H7 (cell line): ENCODE measurements at regions not wholly inside any gene's neighbourhood (a gene's known extent, or its start where the extent isn't known, plus 50 kb on each side); places are given as distances from the start of the nearest gene placed in this dataset.
"Not testable (repeated sequence)": the region's sequence is repeated elsewhere in the genome, so short reads cannot be mapped to it uniquely, and the experiment has no call there.

Experiments
- DNase-seq: peaks from one replicate; pipeline ENCODE4 v3.0.0; 2012
- H3K27me3 ChIP-seq: 2 replicates; pipeline ENCODE4 v1.6.0; 2011; ENCODE audit warnings: mild to moderate bottlenecking, low read length; ENCODE audit not compliant: control insufficient read depth, insufficient read depth
- H3K36me3 ChIP-seq: replicated peaks from 2 replicates; pipeline ENCODE4 v1.5.1; 2011; ENCODE audit warnings: low read length; ENCODE audit not compliant: control insufficient read depth, insufficient read depth
- H3K4me3 ChIP-seq: 2 replicates; pipeline ENCODE4 v1.5.1; 2011; ENCODE audit warnings: low read depth, mild to moderate bottlenecking, control low read depth, low read length, moderate library complexity; ENCODE audit not compliant: insufficient read depth

DNA sequence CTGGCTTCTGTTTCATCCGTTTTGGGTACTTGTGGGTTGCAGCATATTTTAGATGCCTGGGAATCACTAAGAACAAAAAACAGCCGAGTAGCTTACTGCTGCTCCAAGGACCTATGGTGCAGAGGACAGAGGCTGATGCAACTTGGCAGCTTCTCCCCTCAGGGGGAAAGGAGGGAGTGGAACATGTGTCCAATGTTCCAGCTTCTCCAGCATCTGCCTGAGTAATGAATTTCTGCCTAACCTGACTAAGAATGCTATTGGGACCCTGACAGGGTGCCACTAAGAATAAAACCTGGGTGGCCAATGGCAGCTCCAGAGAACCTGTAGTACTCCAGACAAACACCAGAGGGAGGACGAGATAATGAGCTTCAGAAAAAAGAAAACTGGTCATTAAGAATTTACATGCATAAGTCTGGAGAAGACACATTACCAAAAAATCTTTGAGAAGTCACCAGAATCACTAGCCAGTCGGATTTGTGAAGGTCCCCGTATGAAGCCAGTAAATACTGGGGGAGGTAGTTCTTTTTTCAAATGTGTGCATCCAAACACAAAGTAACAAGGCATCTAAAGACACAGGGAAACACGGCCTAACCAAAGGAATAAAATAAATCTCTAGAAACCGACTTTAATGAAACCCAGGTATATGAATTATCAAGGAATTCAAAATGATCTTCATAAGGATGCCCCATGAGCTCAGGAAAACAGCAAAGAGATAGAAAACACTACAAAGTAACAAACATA is 293.5 kb downstream of the HINT1 start:
- Histone ChIP-seq H3K36me3 (no peaks in the 10 kb centered on the region), H3K27me3 (no peaks in the 10 kb centered on the region), H3K4me3 (no peak overlapping the region)
- peak; percentile 48 for DNase-seq

DNA sequence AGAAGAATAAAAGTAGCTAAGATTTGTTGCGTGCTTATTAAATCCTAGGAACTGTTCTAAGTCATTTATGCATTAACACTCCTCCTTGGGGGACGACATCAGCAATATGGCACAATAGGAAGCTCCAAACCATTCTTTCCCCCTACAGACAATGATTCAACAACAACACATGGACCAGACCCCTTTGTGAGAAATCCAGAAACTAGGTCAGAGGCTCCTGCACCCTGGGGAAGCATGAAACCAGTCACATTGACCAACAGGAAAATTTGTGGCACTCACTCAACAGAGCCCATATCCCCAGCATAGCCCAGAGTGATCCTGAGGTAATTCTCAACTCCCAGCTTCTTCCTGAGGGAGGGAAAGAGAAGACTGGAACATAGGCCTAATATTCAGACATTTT is 294.4 kb downstream of the HINT1 start:
- Histone ChIP-seq H3K4me3 (no peak overlapping the region), H3K36me3 (no peaks in the 10 kb centered on the region), H3K27me3 (no peaks in the 10 kb centered on the region)
- no peak for DNase-seq

DNA sequence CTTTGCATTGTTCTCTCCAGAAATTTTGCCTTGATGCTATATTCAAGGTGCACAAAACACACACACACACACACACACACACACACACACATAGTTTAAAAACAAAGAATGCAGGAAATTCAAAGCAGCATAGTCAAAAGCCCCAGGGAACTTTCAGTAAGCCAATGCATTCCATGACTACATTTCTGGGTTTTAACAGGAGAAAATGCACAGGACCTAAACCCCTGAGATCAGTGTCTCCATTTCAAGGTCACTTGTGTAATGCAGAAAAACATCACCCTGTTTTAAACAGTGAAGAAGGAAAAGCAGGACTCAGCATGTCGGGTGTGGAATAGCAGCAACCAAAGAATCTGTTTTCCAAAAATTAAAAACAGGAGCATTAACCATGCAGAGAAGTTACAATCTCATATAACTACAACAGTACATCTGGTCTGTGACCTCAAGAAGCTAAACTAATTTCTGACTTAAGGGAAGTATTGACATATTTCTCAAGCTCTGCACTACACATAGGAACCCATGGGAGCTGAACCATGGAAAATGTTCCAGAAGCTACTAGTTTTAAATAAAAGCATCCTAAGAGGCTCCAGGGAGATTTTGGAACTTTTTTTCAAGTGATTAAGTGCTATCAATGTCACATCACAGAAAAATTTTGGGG is 296.7 kb downstream of the HINT1 start:
- no peak overlapping the region for H3K4me3 ChIP-seq
- H3K27me3 ChIP-seq: no peaks in the 10 kb centered on the region
- no peak for DNase-seq
- no peaks in the 10 kb centered on the region for H3K36me3 ChIP-seq

DNA sequence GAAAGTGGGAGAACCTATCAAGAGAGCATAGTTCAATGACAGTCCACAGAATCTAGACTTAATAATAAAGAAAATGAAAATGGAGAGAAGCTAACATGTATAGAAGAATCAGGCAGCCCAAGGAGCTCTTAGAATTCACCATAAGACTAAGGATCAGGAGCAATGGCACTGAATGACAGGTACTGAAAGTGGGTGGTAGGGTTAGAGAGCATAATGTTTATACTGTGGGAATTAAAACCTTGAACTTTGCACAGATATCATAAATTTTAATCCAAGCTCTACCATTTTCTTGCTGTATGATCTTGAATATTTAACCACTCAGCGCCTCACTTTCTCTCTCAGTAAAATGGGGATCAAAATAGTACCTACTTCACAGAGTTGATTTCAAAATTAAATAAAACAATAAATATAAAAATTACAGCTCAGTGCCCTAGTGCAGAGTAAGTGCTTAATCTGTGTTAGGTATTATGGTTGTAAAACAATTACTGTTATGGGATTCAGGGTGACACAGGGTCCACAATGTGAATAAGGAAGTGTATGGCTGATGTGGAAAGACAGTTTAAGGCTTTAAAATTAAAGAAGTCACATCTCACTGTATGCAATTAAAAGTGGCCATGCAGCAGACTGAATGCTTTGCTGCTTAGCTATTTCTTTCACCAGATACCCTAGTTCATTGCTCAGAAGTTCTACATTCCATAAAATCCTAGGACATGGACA is 319.8 kb downstream of the HINT1 start:
- H3K4me3 ChIP-seq: no peak overlapping the region
- no peaks in the 10 kb centered on the region for H3K27me3 ChIP-seq
- no peak for DNase-seq
- H3K36me3 ChIP-seq: no peaks in the 10 kb centered on the region

DNA sequence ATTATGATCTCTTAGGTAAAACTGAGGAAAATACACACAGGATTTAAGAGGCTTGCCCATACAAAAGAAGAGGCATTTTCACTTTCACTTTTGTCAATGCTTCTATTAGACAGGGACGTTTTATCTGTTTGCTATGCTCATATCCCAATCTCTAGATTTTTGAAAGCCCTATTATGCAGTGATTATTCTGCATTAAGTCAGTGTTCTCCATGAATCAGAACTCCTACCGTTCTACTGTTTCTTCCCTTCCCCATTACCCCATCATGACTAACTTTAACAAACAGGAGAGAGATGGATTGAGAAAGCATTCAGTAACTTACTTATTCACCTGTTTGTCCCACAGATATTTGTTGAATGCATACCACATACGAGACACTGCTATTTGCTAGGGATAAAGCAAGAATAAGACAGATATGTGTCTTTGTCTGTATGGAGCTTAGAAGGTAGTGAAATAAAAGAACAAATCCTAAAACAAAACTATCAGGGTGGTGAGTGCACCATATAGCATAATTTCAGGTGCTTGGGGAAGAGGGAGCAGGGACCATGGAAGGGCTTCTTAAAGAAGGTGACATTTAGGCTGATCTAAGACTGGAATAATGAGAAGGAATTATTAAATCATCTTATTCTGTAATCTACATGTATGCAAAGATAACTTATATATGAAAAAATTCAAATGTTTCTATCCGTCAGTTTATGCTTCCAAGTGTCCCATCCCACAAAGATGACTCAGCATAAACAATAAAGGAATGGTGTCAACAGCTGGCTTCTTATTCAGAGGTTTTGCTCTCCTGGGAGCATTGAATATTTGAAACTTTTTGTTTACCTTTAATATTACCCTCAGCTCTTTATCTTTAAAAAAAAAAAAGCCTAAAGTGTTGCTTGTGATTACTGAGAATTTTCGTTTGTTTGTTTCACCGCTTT is 328.1 kb downstream of the HINT1 start:
- no peak for DNase-seq
- no peaks in the 10 kb centered on the region for H3K36me3 ChIP-seq
- H3K4me3 ChIP-seq: no peak overlapping the region
- H3K27me3 ChIP-seq: no peaks in the 10 kb centered on the region

DNA sequence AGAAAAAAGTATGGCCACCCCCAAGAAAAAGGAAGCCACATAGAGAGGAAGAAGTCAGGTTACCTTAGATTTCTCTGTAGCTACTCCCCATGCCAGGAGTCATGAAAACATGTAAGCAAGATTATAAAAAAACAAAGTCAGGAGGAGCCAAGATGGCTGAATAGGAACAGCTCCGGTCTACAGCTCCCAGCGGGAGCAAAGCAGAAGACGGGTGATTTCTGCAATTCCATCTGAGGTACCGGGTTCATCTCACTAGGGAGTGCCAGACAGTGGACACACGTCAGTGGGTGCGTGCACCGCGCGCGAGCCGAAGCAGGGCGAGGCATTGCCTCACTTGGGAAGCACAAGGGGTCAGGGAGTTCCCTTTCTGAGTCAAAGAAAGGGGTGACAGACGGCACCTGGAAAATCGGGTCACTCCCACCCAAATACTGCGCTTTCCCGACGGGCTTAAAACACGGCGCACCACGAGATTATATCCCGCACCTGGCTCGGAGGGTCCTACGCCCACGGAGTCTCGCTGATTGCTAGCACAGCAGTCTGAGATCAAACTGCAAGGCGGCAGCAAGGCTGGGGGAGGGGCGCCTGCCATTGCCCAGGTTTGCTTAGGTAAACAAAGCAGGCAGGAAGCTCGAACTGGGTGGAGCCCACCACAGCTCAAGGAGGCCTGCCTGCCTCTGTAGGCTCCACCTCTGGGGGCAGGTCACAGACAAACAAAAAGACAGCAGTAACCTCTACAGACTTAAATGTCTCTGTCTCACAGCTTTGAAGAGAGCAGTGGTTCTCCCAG is 347.3 kb downstream of the HINT1 start:
- DNase-seq, H3K27me3 ChIP-seq, H3K36me3 ChIP-seq: not testable (repeated sequence)
- peak overlapping the region; percentile 14; the same call in 1 of the 2 replicates for H3K4me3 ChIP-seq

DNA sequence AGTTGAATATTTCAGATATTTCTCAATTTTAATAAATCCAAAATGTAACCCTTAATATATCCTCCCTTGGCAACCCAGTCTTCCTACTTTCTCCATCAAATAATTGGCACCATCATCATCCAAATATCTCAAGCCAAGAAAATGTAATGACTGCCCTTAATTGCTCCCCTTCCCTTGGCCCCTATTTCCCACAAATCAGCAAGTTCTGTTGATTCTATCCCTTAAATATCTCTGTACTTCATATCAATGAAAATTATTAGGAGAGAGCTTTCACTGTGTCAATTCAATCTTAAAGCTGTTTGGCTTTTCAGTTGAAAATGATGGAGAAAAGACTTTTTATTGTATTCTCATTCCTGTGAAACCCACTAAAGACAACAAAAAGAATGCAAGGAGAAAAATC is 349.8 kb downstream of the HINT1 start:
- Histone ChIP-seq H3K36me3 (no peaks in the 10 kb centered on the region), H3K27me3 (no peaks in the 10 kb centered on the region), H3K4me3 (no peak overlapping the region)
- DNase-seq: no peak

DNA sequence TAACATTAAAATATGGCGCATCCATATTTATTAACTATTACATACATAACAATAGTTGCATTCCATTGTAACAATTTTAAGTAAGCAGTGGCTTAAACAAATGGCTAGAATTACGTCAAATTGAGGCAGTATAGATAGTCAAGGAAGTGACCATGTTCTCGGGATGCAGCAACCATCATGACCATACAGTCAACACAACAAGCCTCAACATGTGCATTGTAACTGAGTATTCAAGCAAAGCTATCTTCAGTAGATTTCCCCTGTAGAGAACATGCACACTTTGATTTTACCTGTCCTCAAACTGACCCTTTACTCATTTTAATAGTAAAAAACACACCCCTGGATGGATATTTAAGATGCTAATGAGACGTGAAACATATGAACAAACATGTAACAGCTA is 356.4 kb downstream of the HINT1 start:
- no peak for DNase-seq
- Histone ChIP-seq H3K27me3 (no peaks in the 10 kb centered on the region), H3K4me3 (no peak overlapping the region), H3K36me3 (no peaks in the 10 kb centered on the region)

DNA sequence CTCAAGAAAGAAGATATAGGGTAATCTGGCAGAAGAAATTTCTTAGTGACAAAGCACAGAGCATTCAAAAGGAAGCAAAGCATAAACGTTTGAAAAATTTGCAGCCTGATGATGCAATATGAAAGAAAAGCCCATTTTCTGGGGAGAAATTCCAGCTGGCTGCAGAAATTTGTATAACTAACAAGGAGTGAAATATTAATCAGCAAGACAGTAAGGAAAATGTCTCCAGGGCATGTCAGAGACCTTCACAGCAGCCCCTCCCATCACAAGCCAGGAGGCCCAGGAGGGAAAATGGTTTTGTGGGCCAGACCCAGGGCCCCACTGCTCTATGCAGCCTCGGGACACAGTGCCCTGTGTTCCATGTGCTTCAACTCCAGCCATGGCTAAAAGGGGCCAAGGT is 359.4 kb downstream of the HINT1 start:
- DNase-seq: no peak
- Histone ChIP-seq H3K4me3 (no peak overlapping the region), H3K36me3 (no peaks in the 10 kb centered on the region), H3K27me3 (no peaks in the 10 kb centered on the region)

DNA sequence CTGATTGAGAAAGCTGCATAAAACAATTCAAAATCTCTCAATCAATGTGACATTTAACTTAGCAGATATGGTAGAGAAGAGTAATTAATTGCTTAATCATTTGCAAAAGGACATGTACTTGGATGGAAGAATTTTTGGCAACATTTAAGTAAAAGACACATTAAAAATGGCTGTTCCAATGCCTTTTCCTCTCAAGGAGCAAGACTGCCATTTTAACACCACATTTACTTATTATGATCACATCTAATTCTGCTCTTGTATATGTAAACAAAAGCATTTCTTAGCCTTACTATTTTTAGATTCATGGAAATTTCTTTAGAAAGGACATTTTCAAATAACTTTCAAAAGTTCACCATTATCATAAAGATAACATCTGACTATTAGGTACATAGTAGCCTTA is 360.0 kb downstream of the HINT1 start:
- no peak for DNase-seq
- Histone ChIP-seq H3K27me3 (no peaks in the 10 kb centered on the region), H3K36me3 (no peaks in the 10 kb centered on the region), H3K4me3 (no peak overlapping the region)

DNA sequence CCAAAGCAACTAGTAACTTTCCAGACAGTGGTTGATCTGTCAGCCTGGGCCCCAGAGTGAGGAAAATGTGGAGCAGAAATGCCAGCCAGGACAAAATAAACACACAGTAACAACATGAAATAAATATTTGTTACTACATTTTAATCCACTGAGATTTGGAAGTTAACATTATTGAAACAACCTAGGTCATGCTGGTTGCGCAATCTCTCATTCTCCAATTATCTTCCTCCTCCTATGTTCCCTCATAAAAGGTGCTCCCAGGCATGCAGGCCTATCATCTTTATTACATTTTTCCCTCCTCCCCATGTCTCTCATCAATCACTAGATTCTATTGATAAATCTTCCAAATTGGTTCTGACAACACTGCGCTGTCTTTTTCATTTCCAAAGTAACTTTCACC is 363.1 kb downstream of the HINT1 start:
- no peak for DNase-seq
- Histone ChIP-seq H3K36me3 (no peaks in the 10 kb centered on the region), H3K4me3 (no peak overlapping the region), H3K27me3 (no peaks in the 10 kb centered on the region)

DNA sequence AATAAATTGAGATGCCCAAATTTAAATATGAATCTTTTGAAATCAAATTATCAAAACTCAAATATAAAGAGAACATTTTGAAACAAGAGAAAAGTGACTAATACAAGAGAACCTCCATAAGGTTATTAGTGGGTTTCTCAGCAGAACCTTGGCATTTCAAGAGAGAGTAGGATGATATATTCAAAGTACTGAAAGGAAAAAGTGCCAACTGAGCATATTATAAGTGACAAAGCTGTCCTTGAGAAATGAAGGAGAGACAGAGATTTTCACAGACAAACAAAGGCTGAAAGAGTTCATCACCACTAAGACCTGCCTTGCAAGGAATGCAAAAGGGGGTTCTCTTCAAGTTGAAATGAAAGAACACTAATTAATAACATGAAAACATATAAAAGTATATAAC is 366.0 kb downstream of the HINT1 start:
- H3K4me3 ChIP-seq: no peak overlapping the region
- no peak for DNase-seq
- no peaks in the 10 kb centered on the region for H3K36me3 ChIP-seq
- no peaks in the 10 kb centered on the region for H3K27me3 ChIP-seq

DNA sequence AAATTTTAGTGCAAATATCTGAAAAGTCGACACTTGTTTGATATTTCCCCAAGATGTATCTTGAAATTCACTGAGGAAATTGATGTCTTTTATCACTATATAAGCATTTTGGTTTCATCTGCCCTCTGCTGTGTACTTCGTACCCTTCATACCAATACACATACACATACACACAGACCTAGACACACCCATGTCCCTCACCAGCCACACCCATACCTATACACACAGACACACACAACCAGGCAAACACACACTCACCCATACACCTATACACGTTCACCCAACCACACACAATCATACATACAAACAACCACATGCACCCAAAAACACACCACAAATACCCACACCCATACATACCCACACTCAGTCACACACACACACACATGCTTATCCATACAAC is 367.8 kb downstream of the HINT1 start:
- no peak for DNase-seq
- Histone ChIP-seq H3K27me3 (no peaks in the 10 kb centered on the region), H3K4me3 (no peak overlapping the region), H3K36me3 (no peaks in the 10 kb centered on the region)

DNA sequence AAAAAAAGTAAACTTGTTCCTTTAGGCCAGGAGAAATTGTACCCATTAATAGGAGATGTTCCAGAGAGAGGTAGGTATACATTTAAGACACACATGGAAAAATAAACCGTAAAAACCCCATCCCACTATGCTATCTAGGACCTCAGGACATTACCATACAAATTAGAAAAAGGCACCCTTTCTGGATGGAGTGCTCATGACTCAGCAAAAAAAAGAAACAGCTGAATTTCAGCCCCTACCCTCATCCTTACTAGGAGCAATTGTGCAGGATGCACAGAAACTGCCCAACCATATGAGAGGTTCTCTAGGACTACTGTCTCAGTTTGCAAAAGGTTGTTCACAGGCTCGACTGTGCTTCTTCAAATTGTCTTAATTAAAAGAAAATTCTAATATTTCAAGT is 368.2 kb downstream of the HINT1 start:
- H3K36me3 ChIP-seq: no peaks in the 10 kb centered on the region
- H3K4me3 ChIP-seq: no peak overlapping the region
- no peaks in the 10 kb centered on the region for H3K27me3 ChIP-seq
- DNase-seq: no peak
